ENCODE measurements at regions not wholly inside any gene's neighbourhood (a gene's known extent, or its start where the extent isn't known, plus 50 kb on each side); places are given as distances from the start of the nearest gene placed in this dataset.
"Not testable (repeated sequence)": the region's sequence is repeated elsewhere in the genome, so short reads cannot be mapped to it uniquely, and the experiment has no call there.

GRCh38 chr12:46693518-46693917, 132.3 kb downstream of the SLC38A4 start:
- no peak for TF ChIP-seq CTCF (IDR thresholded peaks at IDR 0.05; ENCODE audit: extremely low read depth, insufficient read depth, missing control alignments)
- no peak for DNase-seq (ENCODE audit: low spot score)
- in situ Hi-C loops (cut with MboI; ENCODE audit: low pct_unique_long_range_greater_than_20kb, low sequenced_read_pairs, unreplicated experiment), result no loop called here

- DNase-seq (ENCODE audit: low spot score), result no peak
- TF ChIP-seq CTCF (IDR thresholded peaks at IDR 0.05; ENCODE audit: extremely low read depth, insufficient read depth, missing control alignments), result no peak
- in situ Hi-C loops (cut with MboI; ENCODE audit: low pct_unique_long_range_greater_than_20kb, low sequenced_read_pairs, unreplicated experiment), result no loop called here
Observed at GRCh38 chr12:46693034-46693433, 132.8 kb downstream of the SLC38A4 start.

GRCh38 chr12:46692606-46693005, 133.2 kb downstream of the SLC38A4 start:
- no peak for DNase-seq (ENCODE audit: low spot score)
- in situ Hi-C loops (cut with MboI; ENCODE audit: low pct_unique_long_range_greater_than_20kb, low sequenced_read_pairs, unreplicated experiment), result no loop called here
- no peak for TF ChIP-seq CTCF (IDR thresholded peaks at IDR 0.05; ENCODE audit: extremely low read depth, insufficient read depth, missing control alignments)

GRCh38 chr12:46686267-46686942, 139.4 kb downstream of the SLC38A4 start:
- no peak for TF ChIP-seq CTCF (IDR thresholded peaks at IDR 0.05; ENCODE audit: extremely low read depth, insufficient read depth, missing control alignments)
- in situ Hi-C loops (cut with MboI; ENCODE audit: low pct_unique_long_range_greater_than_20kb, low sequenced_read_pairs, unreplicated experiment), result no loop called here
- DNase-seq (ENCODE audit: low spot score), result no peak

- in situ Hi-C loops (cut with MboI; ENCODE audit: low pct_unique_long_range_greater_than_20kb, low sequenced_read_pairs, unreplicated experiment); DNase-seq (ENCODE audit: low spot score): not testable (repeated sequence)
Observed at GRCh38 chr12:46684243-46684642, 141.6 kb downstream of the SLC38A4 start.

- in situ Hi-C loops (cut with MboI; ENCODE audit: low pct_unique_long_range_greater_than_20kb, low sequenced_read_pairs, unreplicated experiment), result no loop called here
- no peak for DNase-seq (ENCODE audit: low spot score)
- TF ChIP-seq CTCF (IDR thresholded peaks at IDR 0.05; ENCODE audit: extremely low read depth, insufficient read depth, missing control alignments), result no peak
Observed at GRCh38 chr12:46682148-46682547, 143.6 kb downstream of the SLC38A4 start.

GRCh38 chr12:46680506-46680905, 145.3 kb downstream of the SLC38A4 start:
- no peak for DNase-seq (ENCODE audit: low spot score)
- in situ Hi-C loops (cut with MboI; ENCODE audit: low pct_unique_long_range_greater_than_20kb, low sequenced_read_pairs, unreplicated experiment), result no loop called here
- no peak for TF ChIP-seq CTCF (IDR thresholded peaks at IDR 0.05; ENCODE audit: extremely low read depth, insufficient read depth, missing control alignments)

Data from GM13977 (cell line).